ENCODE measurements at regions not wholly inside any gene's neighbourhood (a gene's known extent, or its start where the extent isn't known, plus 50 kb on each side); places are given as distances from the start of the nearest gene placed in this dataset.

- no peak for TF ChIP-seq CTCF (IDR thresholded peaks at IDR 0.05; ENCODE audit: borderline replicate concordance, extremely low read depth, insufficient read depth)
- Histone ChIP-seq H3K27ac (ENCODE audit: low read depth in 2 of 2, low read length in 2 of 2) (no peak overlapping the region), H3K4me3 (ENCODE audit: low read length in 3 of 3) (no peak overlapping the region), H3K9ac (ENCODE audit: low read length in 3 of 3) (no peak overlapping the region), H3K36me3 (ENCODE audit: control insufficient read depth in 2 of 3, insufficient read depth in 3 of 3, low read length in 3 of 3) (no peaks in the 10 kb centered on the region), H3K4me1 (ENCODE audit: control insufficient read depth in 2 of 3, insufficient read depth in 2 of 3, low read depth in 1 of 3, low read length in 3 of 3) (peaks cover 0 to 4% (median 0%) of the 10 kb centered on the region in 3 donors), H3K27me3 (ENCODE audit: control insufficient read depth, insufficient read depth, low read length) (no peaks in the 10 kb centered on the region), H3K9me3 (ENCODE audit: control insufficient read depth in 2 of 3, insufficient read depth in 1 of 3, low read length in 3 of 3) (no peaks in the 10 kb centered on the region)
- intact Hi-C loops (cut with DNase I), result no loop called here
- FAIRE-seq (no peak), DNase-seq (no peak)
These were observed 66.5 kb upstream of the NBL1 start for GRCh38 chr1:19577561-19577960.

GRCh38 chr1:19577036-19577435, 67.1 kb upstream of the NBL1 start:
- FAIRE-seq (no peak), DNase-seq (no peak)
- no peak overlapping the region for H3K9ac ChIP-seq (ENCODE audit: low read length in 3 of 3)
- H3K27ac ChIP-seq (ENCODE audit: low read depth in 2 of 2, low read length in 2 of 2), result no peak overlapping the region
- H3K27me3 ChIP-seq (ENCODE audit: control insufficient read depth, insufficient read depth, low read length), result no peaks in the 10 kb centered on the region
- H3K4me3 ChIP-seq (ENCODE audit: low read length in 3 of 3), result no peak overlapping the region
- H3K9me3 ChIP-seq (ENCODE audit: control insufficient read depth in 2 of 3, insufficient read depth in 1 of 3, low read length in 3 of 3), result no peaks in the 10 kb centered on the region
- intact Hi-C loops (cut with DNase I), result no loop called here
- H3K36me3 ChIP-seq (ENCODE audit: control insufficient read depth in 2 of 3, insufficient read depth in 3 of 3, low read length in 3 of 3), result no peaks in the 10 kb centered on the region
- TF ChIP-seq CTCF (IDR thresholded peaks at IDR 0.05; ENCODE audit: borderline replicate concordance, extremely low read depth, insufficient read depth), result no peak
- peaks cover 0 to under 1% (median 0%) of the 10 kb centered on the region in 3 donors for H3K4me1 ChIP-seq (ENCODE audit: control insufficient read depth in 2 of 3, insufficient read depth in 2 of 3, low read depth in 1 of 3, low read length in 3 of 3)

- Histone ChIP-seq H3K4me1 (ENCODE audit: control insufficient read depth in 2 of 3, insufficient read depth in 2 of 3, low read depth in 1 of 3, low read length in 3 of 3) (no peaks in the 10 kb centered on the region), H3K9me3 (ENCODE audit: control insufficient read depth in 2 of 3, insufficient read depth in 1 of 3, low read length in 3 of 3) (no peaks in the 10 kb centered on the region), H3K4me3 (ENCODE audit: low read length in 3 of 3) (no peak overlapping the region), H3K27ac (ENCODE audit: low read depth in 2 of 2, low read length in 2 of 2) (no peak overlapping the region), H3K9ac (ENCODE audit: low read length in 3 of 3) (no peak overlapping the region), H3K36me3 (ENCODE audit: control insufficient read depth in 2 of 3, insufficient read depth in 3 of 3, low read length in 3 of 3) (no peaks in the 10 kb centered on the region), H3K27me3 (ENCODE audit: control insufficient read depth, insufficient read depth, low read length) (no peaks in the 10 kb centered on the region)
- no peak for DNase-seq
- no peak for TF ChIP-seq CTCF (IDR thresholded peaks at IDR 0.05; ENCODE audit: borderline replicate concordance, extremely low read depth, insufficient read depth)
- intact Hi-C loops (cut with DNase I), result no loop called here
- no peak for FAIRE-seq
These were observed 74.3 kb upstream of the NBL1 start for GRCh38 chr1:19569786-19570185.

DNA sequence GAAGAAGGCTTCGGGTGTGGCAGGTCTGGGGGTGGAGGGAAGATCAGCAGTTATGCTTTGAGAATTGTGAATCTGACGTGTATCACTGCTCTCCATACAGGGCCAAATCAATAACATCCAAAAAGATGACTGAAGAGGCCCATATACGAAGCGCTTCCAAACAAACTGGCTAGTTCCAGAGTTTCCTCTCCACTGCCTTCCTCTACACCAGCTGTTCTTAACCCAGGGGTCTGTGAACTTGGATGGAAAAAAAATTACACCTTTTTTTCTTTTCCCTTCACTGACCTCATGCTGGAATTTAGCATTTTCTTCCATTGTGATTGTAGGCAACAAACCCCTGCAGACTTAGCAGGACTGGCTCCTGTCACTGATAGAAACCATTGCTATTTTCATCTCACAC, 77.1 kb upstream of the NBL1 start:
- Histone ChIP-seq H3K27ac (ENCODE audit: low read depth in 2 of 2, low read length in 2 of 2) (no peak overlapping the region), H3K4me3 (ENCODE audit: low read length in 3 of 3) (no peak overlapping the region), H3K9me3 (ENCODE audit: control insufficient read depth in 2 of 3, insufficient read depth in 1 of 3, low read length in 3 of 3) (no peaks in the 10 kb centered on the region), H3K36me3 (ENCODE audit: control insufficient read depth in 2 of 3, insufficient read depth in 3 of 3, low read length in 3 of 3) (no peaks in the 10 kb centered on the region), H3K27me3 (ENCODE audit: control insufficient read depth, insufficient read depth, low read length) (no peaks in the 10 kb centered on the region), H3K4me1 (ENCODE audit: control insufficient read depth in 2 of 3, insufficient read depth in 2 of 3, low read depth in 1 of 3, low read length in 3 of 3) (no peaks in the 10 kb centered on the region), H3K9ac (ENCODE audit: low read length in 3 of 3) (no peak overlapping the region)
- intact Hi-C loops (cut with DNase I), result no loop called here
- DNase-seq (no peak), FAIRE-seq (no peak)
- no peak for TF ChIP-seq CTCF (IDR thresholded peaks at IDR 0.05; ENCODE audit: borderline replicate concordance, extremely low read depth, insufficient read depth)
